ENCODE measurements at regions not wholly inside any gene's neighbourhood (a gene's known extent, or its start where the extent isn't known, plus 50 kb on each side); places are given as distances from the start of the nearest gene placed in this dataset.

- no peak for DNase-seq
Observed at GRCh38 chr3:147773116-147773630, 364.0 kb downstream of the ZIC1 start.

GRCh38 chr3:147775411-147775810 is 366.2 kb downstream of the ZIC1 start:
- DNase-seq, result no peak

GRCh38 chr3:147775816-147776530 is 366.8 kb downstream of the ZIC1 start:
- no peak for DNase-seq

- DNase-seq, result no peak
Observed at GRCh38 chr3:147793841-147794240, 384.7 kb downstream of the ZIC1 start.

GRCh38 chr3:147794596-147794995 is 385.4 kb downstream of the ZIC1 start:
- no peak for DNase-seq

GRCh38 chr3:147795418-147795817 is 386.3 kb downstream of the ZIC1 start:
- DNase-seq, result no peak

- no peak for DNase-seq
Observed at GRCh38 chr3:147797095-147797494, 387.9 kb downstream of the ZIC1 start.

GRCh38 chr3:147799601-147800000 is 390.4 kb downstream of the ZIC1 start:
- DNase-seq, result no peak

- DNase-seq, result no peak
Observed at GRCh38 chr3:147807776-147808175, 398.6 kb downstream of the ZIC1 start.

- no peak for DNase-seq
Observed at GRCh38 chr3:147809206-147809605, 400.0 kb downstream of the ZIC1 start.

- DNase-seq, result no peak
Observed at GRCh38 chr3:147812186-147812911, 403.2 kb downstream of the ZIC1 start.

- DNase-seq, result no peak
Observed at GRCh38 chr3:147813256-147813655, 404.1 kb downstream of the ZIC1 start.

GRCh38 chr3:147816752-147817151 is 407.6 kb downstream of the ZIC1 start:
- DNase-seq, result no peak

- no peak for DNase-seq
Observed at GRCh38 chr3:147832611-147833010, 423.4 kb downstream of the ZIC1 start.

- no peak for DNase-seq
Observed at GRCh38 chr3:147836330-147836729, 427.2 kb downstream of the ZIC1 start.

GRCh38 chr3:147838652-147839051 is 429.5 kb downstream of the ZIC1 start:
- no peak for DNase-seq

- no peak for DNase-seq
Observed at GRCh38 chr3:147843331-147843730, 434.2 kb downstream of the ZIC1 start.

GRCh38 chr3:147846293-147846692 is 437.1 kb downstream of the ZIC1 start:
- DNase-seq, result no peak

- DNase-seq, result no peak
Observed at GRCh38 chr3:147846854-147847478, 437.8 kb downstream of the ZIC1 start.

GRCh38 chr3:147851062-147851461 is 441.9 kb downstream of the ZIC1 start:
- DNase-seq, result no peak

GRCh38 chr3:147854542-147854941 is 445.4 kb downstream of the ZIC1 start:
- DNase-seq, result no peak

- DNase-seq, result no peak
Observed at GRCh38 chr3:147864754-147865354, 455.7 kb downstream of the ZIC1 start.

GRCh38 chr3:147866561-147866960 is 457.4 kb downstream of the ZIC1 start:
- DNase-seq, result no peak
